NOMO-1 treated with dmso at 0.1 percent for 144 hours (cell line): ENCODE measurements at regions not wholly inside any gene's neighbourhood (a gene's known extent, or its start where the extent isn't known, plus 50 kb on each side); places are given as distances from the start of the nearest gene placed in this dataset.

ENCODE experiments used
- DNase-seq: peaks from one replicate; lab custom pipeline; 2025; ENCODE audit not compliant: unreplicated experiment; lab: John Stamatoyannopoulos, UW

GRCh38 chr5:164742025-164742424, 1236.6 kb downstream of the MAT2B start:
- DNase-seq: no peak

DNA sequence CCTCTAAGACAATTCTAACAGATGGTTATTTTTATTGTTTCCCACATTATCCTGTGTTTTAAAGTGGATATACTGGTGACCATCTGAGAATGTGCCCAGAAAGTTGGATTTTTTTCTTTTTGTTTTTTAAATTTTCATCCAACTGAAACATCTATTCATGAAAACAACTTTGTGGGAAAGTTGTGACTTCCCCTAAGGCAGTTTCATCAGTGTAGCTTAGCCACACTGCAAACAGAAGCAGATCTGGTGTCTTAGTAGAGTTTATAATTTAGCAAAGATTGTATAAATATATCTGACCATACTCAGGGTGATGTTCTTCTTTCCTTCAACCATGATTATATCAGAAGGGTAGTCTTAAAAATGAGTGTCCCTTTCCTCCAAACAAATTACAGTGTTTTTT, 1241.3 kb downstream of the MAT2B start:
- DNase-seq: no peak

GRCh38 chr5:164747371-164747770, 1242.0 kb downstream of the MAT2B start:
- no peak for DNase-seq

DNA sequence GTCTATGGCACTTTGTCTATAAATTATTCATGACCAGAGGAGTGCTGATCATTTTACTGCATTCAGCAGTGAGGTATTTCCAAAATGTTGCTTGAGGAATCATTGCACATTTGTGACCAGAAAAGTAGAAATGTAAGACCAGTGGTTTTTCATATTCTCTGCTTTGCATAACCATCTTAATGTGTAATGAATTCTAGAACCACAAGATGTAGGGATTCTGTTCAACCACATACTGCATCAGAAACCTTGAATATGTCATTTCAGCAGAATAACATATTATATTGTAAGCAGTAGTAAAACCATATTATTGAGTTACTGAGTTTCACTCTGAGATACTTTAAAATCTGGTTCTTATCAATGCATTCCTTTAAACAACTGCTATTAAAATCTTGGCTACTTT, 1243.4 kb downstream of the MAT2B start:
- no peak for DNase-seq

DNA sequence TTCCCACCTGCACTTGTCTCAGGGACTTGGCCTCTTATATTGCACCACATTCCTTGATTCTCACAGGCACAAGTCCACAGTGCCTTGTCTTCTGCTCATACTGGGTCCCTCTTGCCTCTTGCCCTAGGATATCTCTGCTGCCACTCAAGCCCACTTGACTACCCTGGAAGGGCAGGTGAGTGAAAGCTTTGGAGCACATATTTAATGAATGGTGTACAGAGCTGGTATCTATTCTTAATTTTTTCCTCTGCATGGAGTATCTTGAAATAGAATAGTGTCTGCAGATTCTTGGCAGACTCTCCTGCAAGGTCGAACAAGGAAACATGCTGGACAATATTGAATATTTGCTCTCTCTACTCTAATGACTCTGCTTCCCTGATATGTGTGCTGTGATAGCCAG, 1248.0 kb downstream of the MAT2B start:
- DNase-seq: no peak

GRCh38 chr5:164763206-164763605, 1257.8 kb downstream of the MAT2B start:
- no peak for DNase-seq

DNA sequence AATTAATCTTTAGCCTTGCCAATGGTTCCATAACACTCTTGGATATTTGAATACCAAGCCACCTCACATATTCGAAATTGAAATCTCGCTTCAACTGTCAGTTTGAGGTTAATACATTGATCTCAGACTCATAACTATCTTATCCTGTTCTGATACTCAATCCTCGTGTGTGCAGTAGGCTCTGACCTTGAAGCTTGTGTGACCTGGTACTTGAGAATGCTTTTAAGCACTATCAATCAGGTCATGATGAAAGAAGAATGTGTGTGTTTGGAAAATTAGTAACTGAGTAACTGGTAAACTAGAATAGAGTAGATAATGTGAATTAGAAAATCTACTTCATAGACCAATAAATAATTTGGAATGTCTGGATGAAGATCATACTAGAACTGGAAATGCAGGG, 1266.7 kb downstream of the MAT2B start:
- DNase-seq: no peak

GRCh38 chr5:164784230-164784629, 1278.8 kb downstream of the MAT2B start:
- peak; percentile 4 for DNase-seq

DNA sequence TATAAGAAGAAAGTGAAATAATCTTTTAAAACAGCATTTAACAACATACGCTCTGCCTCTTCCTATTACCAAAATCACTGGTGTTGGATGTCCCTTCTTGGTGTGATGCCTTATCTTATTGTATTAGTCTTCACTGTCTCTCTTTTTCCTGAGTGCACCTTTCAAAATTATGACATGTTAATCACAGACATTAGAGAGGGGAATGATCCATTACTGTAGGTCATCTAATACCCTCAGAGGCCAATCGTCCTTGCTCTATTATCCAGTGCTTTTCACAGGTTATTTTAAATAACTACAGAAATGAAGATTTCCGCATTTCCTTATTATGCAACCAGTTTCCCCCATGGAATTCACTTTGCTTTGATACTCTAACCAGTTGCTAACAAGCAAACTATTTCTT, 1292.7 kb downstream of the MAT2B start:
- DNase-seq: no peak

- no peak for DNase-seq
Observed at GRCh38 chr5:164799391-164799790, 1294.0 kb downstream of the MAT2B start.

DNA sequence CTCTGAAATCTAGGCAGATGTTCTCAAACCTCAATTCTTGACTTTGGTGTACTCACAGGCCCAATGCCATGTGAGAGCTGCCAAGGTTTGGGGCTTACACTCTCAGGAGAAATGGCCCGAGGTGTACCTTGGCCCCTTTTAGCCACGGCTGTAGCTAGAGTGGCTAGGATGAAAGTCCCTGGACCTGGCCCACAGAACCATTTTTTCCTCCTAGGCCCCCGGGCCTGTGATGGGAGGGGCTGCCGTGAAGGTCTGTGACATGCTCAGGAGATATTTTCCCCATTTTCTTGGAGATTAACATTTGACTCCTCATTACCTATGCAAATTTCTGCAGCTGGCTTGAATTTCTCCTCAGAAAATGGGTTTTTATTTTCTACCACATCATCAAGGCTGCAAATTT, 1296.5 kb downstream of the MAT2B start:
- no peak for DNase-seq

- DNase-seq: no peak
Observed at GRCh38 chr5:164809821-164810220, 1304.4 kb downstream of the MAT2B start.

DNA sequence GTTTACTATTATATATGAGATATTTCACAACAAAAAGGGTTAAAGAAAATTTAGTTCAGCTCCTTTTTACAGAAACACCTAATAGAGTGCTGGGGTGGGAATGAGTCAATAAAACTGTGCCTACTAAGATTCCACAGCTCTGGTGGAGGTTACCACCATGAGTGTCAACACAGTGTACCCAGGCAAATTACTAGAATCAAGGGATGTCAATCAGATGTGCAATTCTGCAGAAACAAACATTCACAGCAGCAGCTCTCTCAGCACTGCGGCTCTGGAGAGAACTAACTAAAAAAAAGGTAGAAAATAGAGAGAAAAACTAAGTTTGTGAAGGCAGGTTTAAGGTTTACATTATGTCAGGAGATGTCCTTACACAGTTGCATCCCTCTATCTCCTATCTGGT, 1313.0 kb downstream of the MAT2B start:
- no peak for DNase-seq

DNA sequence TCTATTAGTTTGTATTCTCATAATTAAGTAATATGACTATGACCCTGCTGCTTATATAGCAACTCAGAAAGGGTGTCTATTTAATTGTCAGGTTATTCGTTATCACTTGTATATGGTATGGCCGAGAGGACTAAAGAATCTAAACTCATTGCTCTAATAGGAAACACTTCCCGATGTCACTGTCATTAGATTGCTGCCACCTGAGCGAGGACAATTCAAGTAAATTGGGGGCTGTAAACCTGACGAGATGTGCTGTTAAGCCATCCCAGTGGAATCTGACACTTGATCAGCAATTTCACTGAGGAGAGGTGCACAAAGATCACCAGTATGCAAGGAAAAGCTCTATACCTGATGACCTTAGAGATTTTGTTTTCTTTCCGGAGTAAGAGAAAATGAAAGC, 1319.3 kb downstream of the MAT2B start:
- DNase-seq: no peak

GRCh38 chr5:164832516-164832915, 1327.1 kb downstream of the MAT2B start:
- DNase-seq: no peak

DNA sequence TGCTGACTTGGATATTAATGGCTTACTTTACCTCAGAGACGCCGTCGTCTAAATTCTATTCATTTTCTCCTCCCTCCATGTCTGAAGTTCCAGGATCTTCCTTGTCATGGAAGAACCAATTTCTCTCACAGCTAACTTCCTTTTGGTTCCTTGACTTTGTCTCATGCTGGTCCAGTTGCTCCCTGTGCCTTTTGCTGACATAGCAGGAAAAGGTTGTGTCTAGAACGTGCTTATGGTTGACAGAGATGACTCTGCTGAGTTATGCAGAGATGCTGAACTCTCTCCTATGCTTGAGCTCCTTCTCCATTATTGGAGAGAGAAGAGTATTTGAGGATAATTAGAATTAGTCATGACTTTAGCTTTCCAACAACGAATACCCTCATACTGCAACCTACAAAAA, 1338.9 kb downstream of the MAT2B start:
- DNase-seq: no peak

- no peak for DNase-seq
Observed at GRCh38 chr5:164860896-164861295, 1355.5 kb downstream of the MAT2B start.

GRCh38 chr5:164861610-164862009, 1356.2 kb downstream of the MAT2B start:
- no peak for DNase-seq

DNA sequence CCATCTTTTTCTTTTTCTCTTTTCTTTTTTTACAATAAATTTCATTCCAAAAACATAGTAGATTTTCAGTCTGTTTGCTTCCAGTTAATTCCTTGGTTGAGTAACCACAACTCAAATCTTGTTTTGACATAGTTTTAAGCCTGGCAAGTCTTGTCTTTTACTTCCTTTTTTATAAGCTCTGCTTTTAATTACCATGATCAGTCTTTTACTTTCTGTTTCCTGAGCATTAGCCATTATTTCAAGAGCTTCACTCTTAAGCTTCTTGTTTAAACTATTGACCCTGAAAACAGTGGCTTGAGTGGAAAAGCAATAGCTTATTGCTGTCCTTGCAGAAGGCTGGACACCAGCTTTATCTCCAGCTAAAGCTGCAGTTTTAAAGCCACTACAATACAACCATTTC, 1363.3 kb downstream of the MAT2B start:
- DNase-seq: peak; percentile 50

GRCh38 chr5:164869325-164869724, 1363.9 kb downstream of the MAT2B start:
- DNase-seq: no peak

GRCh38 chr5:164876793-164877192, 1371.4 kb downstream of the MAT2B start:
- no peak for DNase-seq

- DNase-seq: no peak
Observed at GRCh38 chr5:164881442-164881841, 1376.0 kb downstream of the MAT2B start.

DNA sequence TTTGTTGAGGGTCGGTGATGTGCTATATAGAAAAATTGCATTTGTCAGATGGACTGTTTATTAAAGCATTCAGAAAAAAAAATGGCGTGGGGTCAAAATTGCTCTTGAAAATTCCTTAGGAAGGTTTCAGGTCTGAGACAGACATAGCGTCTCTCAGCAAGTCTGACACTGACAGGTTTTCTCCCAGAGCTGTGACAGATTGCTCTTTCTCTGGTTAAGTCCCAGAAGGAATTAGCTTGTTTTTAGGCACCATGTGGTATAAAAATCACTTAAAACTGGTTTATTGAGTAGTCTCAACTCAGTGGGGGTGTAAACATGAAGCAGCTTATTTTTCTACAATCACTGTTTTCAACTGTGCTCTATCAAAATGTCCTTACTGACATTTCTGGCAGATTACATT, 1379.8 kb downstream of the MAT2B start:
- DNase-seq: no peak

DNA sequence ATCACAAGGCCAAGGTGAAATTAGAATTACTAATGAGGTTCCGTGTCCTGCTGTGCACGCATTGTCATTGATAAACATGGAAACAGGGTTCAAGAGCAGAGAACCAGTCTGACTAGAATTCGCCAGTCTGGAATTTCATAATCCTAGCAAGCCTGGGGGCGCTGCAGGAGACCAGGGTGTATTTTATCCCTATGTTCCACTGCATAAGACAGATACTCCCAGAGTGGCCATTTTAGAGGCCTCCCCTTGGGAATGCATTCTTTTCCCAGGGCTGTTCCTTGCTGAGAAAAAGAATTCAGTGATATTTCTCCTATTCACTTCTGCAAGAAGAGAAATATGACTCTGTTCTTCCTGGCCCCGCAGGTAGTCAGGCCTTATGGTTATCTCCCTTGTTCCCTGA, 1387.7 kb downstream of the MAT2B start:
- no peak for DNase-seq
